ENCODE measurements at regions not wholly inside any gene's neighbourhood (a gene's known extent, or its start where the extent isn't known, plus 50 kb on each side); places are given as distances from the start of the nearest gene placed in this dataset.
"Not testable (repeated sequence)": the region's sequence is repeated elsewhere in the genome, so short reads cannot be mapped to it uniquely, and the experiment has no call there.

DNA sequence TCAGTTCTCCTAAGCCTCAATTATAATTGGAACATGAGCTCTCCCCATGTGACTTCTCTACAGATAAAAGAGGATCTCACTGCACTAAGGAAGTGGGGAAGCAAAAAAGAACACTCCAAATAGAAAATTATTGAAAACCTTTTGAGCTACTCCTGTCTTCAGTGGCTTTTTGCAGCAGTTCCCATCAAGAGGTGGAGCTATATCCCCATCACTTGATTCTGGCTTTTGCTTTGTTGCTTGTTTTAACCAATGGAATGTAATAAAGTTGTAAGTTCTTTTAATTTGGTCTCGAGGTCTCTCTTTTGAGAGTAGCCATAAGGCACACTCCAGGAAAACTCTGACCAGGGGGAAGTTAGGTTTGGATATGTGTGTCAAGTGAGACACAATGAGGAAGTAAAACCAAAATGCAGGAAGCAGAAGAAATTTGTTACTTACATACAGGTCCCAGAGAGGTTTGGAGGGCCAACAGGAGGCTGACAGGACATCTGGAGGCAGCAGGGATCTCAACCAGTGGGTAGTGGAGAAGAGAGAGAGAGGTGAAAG is 569.4 kb downstream of the HTR7 start:
- no peak for DNase-seq

DNA sequence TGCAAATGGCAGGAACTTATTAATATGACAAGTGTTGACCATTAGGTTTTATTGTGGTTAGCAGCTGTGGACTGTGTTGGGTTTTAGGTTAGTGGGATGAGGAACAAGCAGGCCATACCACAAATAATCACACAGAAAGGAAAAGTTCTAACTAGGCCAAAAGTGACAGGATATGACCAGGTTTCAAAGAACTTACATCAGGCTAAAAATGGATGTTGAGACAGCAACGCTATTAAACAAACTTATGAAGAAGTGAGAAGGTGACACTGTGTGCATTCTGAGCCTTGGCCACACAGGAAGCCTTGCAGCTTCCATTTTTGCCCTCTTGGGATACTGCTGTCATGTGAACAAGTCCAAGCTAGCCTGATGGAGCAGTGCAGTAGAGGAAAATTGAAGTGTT is 568.8 kb downstream of the HTR7 start:
- DNase-seq = no peak

DNA sequence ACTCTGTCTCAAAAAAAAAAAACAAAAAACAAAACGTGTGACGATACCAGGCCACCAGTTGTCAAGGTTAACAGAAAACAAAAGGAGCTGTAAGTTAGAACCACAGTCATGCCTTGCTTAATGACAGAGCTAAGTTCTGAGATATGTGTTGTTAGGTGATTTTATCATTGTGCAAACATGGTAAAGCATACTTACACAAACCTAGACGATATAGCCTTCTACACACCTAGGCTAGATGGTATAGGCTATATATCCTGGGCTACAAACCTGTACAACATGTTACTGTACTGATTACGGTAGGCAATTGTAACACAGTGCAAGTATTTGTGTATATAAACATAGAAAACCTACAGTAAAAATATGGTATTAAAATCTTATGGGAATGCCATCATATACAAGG is 564.2 kb downstream of the HTR7 start:
- no peak for DNase-seq

DNA sequence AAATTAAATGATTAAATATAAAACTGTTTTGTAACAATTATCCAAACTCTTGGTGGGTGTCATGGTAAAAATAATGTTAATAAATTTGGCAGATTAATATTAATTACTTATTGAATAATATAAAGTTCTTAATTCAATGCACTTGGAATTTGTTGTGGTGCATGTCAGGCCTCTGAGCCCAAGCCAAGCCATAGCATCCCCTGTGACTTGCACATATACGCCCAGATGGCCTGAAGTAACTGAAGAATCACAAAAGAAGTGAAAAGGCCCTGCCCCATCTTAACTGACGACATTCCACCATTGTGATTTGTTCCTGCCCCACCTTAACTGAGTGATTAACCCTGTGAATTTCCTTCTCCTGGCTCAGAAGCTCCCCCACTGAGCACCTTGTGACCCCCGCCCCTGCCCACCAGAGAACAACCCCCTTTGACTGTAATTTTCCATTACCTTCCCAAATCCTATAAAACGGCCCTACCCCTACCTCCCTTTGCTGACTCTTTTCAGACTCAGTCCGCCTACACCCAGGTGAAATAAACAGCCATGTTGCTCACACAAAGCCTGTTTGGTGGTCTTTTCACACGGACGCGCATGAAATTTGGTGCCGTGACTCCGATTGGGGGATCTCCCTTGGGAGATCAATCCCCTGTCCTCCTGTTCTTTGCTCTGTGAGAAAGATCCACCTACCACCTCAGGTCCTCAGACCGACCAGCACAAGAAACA is 562.9 kb downstream of the HTR7 start:
- DNase-seq = not testable (repeated sequence)

DNA sequence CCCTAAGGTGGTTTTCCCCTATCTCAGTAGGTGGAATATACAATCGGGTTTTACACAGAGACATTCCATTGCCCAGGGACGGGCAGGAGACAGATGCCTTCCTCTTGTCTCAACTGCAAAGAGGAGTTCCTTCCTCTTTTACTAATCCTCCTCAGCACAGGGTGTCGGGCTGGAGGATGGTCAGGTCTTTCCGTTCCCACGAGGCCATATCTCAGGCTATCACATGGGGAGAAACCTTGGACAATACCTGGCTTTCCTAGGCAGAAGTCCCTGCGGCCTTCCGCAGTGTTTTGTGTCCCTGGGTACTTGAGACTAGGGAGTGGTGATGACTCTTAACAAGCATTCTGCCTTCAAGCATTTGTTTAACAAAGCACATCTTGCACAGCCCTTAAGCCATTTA is 555.8 kb downstream of the HTR7 start:
- not testable (repeated sequence) for DNase-seq

DNA sequence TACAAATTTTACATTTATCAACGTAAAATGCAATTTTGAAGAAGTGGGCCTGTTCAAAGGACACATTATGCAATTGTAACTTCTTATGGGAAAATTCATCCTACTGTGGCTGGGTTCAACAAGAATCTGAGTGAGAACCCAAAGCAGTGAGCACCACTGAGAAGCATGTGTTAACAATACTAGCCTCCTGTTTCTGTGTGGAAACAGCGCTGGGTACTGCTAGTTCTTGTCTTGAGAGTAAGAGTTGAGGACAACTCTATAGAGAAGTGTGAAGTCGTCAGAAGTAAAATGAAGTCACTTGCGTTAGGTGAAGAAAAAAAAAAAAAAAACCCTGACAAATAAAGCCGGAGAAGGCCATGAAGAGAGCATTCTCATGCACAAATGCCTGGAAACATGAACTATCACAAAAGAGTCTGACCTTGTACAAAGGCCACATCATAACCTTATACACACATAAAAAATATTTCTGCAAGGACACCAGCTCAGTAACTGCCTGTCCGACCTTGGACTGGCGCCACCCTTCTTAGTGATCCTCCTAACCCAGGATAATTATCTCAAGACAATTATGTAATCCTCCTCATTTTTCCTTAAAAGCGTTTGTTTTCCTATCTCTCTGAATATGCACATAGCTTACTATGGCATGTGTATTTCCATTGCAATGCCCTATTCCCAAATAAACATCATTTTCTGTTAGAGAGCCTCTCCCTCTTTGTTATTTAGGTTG is 554.9 kb downstream of the HTR7 start:
- no peak for DNase-seq

DNA sequence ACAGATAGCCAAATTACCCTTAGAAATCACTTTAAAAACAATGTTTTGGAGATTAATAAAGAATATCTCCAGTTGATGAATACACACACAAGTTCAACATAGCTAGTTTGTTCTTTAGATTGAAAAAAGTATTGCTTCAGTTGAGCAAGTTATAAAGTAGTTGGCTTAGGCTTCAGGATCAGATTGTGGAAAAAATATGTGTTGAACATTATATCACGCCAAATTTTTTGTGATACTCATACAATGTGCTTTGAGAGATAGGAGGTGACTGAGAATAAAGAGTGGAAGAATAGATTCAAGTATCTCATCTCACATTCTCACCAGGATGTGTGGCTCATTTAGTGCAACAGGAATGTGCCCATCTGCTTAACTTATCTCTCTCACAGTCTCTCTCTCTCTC is 553.3 kb downstream of the HTR7 start:
- no peak for DNase-seq

DNA sequence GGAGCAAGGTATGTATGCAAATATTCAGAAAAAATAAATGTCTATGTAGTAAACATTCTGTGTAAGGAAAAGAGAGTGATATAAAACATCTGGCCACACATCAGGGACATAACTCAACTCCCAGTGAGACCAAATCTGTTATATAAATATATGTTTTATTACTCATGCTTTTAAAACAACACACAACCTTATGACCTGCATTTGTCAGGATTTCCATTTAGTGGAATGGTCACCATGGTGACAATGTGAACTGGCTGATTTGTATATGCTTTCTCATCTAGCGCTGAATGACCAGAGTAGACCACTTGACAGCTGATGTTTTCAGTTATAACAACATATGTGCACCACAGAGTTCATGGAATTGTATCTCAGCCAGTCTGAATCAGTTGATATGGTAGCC is 551.7 kb downstream of the HTR7 start:
- no peak for DNase-seq

DNA sequence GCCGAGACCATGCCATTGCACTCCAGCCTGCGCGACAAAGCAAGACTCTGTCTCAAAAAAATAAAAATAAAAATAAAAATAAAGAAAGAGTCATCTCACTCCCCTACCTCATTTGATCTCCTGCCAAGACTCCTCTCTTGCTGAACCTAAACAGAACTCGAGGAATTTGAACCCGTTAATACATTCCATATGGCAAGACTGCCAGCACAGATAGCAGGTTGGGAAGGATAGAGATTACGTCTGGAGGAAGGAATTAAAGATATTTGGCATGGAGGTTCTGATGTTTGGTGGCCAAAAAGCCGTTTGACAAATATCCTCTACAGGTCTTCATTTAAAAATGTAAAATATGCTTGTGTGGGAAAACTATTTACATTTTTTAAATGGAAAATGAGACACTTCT is 549.6 kb downstream of the HTR7 start:
- DNase-seq = no peak

DNA sequence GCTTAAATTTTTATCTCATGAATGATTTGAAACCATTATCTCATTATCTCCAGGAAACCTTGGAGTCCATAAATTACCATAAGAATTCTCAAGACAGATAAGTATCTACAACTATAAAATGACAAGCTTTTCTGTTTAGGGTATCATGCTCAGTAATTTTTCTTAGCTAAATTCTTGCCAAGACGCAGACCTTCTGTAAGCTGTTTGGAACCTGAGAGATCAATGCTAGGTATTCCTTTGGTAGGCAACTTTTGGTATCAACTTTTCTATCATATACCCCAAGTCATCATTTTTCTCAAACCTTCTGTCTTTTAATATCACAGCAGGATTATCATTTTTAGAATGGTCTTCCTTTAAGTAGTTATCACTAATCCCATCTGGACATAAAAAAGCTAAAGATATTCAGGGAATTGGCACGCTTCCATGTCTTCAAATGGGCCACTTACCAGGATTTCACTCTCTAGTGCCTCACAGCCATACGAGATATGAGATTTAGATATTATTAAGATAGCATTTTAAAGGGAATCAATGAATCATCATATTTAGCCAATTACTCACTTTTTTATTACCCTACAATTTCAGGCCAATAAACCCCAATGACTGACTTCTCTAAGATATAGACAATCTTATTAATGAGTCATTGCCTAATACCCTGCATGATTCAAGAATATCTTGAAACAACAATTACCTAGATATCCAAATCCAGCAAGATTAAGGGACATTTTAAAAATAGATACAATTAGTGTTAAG is 544.1 kb downstream of the HTR7 start:
- DNase-seq = no peak

DNA sequence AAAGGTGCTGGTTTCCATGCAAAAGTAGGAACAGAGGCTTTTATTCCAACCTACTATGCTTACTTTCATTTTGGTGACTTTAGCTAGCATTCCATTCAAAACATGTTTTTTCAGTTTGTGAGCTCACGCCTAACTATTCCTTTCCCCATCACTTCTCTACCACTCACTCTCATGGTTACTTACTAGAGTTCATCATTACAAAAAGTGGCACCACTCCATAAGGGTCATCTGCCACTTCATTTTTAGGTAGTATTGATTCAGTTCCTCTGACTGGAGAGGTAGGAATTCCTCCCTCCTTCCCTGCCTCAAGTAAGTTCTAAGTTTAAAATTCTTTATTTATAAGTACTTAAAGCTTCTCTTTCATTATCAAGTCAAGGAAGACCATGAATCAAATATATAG is 543.1 kb downstream of the HTR7 start:
- DNase-seq = no peak

DNA sequence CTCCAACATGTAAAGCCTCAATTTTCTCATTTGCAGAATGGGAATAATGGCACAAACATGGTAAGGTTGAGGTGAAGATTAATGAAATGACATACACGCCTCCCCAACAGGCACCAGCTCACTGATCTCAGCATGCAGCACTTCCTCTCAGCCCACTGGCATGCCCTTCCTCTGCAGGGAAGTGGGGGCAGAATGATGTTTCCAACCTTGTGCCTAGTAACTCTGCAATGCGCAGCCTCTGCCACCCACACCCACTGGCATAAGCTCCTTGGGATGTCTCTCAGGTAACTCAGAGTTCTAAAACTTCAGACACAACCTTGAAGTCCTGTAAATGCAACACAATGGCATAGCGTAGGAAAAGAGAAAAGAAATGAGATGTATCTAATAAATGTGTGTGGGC is 540.7 kb downstream of the HTR7 start:
- DNase-seq = no peak

DNA sequence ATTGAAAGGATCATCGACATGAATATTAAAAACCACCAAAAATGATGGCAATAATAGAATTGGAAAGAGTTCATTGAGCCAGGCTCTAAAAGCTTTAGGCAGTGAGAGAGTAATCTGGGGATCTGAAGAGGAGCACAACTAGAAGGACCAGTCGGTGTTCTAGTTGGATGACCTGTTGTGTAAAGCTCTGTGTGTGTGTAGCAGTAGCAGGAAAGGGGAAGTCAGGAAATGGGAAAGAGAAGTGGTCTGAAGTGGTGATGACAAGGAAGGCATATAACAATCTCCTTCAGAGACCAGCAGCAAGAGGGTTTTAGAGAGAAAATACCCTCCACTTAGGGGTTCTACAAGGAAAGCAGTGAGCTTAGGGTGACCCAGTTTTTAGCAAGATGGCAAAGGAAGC is 539.2 kb downstream of the HTR7 start:
- no peak for DNase-seq

DNA sequence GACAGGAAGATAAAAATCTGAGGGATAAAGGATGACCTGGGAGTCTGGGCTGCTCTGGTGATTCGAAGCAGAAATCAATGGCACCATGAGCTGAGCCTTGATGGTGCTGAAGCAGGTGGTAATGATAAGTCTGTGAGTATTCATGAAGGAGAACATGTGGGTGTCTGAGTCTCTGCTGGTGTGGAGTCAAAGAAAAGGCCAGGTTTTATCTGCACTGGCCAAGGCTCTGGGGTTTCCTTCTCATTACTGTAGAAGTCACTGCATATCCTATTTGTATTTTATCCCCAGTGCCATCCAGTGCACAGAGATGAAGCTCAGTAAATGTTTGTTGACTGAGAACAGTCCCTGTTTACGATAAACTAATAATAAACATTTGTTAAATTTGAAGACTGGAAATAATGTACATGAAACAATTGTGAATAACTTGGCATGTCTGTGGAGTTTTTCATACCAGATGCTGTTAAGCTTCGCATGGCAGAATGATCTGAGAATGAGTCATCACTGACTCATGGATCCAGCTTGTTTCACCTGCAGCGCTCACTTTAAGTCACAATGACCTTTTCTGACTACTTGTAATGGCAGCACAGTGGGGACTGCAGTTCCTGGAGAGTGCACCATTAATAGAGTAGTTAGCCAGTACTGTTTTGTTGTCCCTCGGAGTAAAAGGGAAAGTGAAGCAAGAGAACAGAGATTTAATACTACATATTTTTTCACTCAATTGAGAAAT is 538.5 kb downstream of the HTR7 start:
- no peak for DNase-seq

DNA sequence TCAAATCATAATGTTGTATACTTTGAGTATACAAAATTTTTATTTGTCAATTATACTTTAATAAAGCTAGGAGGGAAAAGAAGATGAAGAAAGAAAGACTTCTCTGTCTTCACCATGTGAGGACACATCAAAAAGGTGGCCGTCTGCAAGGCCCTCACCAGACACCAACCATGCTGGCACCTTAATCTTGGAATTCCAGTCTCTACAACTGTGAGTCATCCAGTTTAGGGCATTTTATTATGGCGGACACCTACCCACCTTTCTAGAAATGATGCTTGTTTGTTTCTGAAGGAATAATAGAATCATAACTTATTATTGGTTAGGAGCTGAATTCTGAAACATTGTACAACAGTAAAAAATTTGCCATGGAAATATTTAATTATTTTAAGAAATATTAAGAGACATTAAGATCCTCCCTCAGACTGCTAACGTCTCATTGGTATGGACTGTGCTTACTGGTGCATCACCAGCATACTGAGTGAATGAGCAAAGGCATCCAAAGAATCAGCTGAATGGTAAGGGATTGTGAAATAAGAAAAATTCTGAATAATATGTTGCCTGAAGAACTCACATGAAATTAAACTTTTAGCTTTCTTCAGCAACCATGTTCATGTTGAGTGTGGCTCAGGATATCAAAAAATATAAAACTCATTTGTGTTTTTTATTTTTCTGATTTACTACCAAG is 536.6 kb downstream of the HTR7 start:
- no peak for DNase-seq

DNA sequence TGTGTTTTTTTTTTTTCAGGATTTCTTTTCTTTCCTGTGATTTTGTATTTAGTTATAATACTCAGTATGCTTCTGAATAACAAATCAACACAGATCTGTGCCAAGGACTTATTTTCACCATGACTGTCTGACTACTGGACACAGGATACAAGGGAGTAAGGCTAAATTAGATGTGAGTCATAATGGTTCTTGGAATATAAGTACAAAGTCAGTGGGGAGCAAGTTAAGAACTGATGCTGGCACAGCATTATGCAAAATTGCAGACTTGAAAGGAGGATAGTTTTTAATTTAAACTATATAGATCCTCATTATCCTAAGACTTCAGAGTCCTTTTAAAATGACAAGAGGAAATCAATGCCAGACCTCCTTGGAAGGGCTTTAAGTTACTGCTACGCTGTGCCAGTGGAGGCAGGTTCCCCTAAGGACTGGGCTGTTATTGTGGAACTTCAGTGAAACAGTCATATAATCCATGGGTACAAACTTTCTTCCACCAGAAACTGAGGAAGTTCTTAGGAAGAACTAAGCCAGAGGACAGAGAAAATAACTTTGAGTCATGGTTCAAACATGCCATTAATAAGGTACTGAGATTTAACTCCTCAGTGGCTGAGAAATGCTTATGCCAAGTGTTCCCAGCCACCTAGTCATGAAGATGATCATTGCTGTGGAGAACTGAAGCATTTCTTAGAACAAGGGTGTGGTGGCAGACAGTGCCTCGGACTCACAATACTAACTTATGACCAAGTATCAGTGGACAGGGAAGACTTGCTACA is 531.2 kb downstream of the HTR7 start:
- DNase-seq = no peak

DNA sequence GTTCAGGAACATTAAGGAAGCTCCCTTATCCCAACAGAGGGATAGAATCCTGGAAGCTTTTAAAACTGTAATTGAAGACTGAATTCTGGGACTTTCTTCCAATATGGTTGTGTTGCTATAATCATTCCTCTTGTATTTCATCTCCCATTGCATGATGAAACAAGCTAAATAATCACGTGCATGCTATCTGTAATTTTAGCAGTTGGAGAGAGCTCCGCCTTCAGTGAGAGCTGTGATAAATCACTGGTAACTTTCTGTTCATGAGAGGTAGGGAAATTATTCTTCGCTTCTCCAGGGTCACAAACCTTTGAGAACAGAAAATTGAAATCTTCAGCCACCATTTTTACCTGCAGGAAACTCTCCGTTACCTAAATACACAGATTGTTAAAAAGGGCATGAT is 530.2 kb downstream of the HTR7 start:
- DNase-seq = no peak

DNA sequence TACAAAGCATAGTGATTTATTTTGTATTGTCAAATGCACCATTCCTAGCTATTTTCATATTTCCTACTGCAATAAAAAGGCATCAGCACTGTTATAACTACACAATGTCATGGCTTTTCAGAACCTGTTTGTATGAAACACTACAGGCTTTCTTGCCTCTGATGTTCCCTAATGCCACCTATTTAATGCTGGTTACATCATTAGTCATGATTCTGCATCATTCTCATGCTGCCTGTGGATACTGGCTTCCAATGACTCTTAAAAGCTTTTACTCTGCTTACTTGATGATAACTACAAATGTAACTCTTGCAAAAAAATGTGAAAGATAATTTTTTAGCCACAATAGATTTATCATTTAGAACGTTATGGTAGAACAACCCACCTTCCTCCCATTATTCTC is 529.4 kb downstream of the HTR7 start:
- no peak for DNase-seq

DNA sequence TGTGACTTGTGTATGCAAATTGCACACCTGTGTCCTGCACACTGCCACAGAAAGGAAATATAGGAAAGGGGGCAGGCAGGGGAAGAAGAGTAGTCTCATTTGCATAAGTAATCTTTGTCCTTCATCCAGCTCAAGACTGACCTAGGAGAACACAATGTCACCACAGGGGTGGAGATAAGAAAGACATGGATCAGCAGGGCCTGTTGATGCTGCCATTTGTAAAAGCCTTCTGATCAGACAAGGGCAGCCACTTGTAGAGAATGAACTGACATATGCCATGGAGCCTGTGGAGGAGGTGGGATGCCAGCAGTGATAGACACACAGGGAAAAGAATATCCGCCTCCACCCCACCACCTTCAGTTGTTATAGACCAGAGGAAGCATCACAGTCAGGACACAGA is 528.9 kb downstream of the HTR7 start:
- no peak for DNase-seq

DNA sequence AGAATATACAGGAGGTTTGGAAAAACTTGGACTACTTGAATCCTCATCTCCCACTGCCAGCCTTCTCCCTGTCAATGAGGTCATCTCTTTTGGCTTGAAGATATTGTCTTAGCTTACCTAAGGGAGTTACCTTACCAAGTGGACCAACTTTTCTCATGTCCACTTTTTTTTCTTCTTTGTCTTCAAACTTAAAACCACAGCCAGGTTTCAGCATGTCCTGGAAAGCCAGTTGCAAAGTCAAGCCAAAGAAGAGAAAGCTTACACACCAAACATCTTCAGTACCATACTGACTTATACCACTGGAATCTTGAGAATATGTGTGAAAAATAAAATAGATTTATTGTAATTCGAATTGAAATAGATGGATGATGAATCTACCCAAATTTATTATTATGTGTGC is 520.5 kb downstream of the HTR7 start:
- DNase-seq = no peak

DNA sequence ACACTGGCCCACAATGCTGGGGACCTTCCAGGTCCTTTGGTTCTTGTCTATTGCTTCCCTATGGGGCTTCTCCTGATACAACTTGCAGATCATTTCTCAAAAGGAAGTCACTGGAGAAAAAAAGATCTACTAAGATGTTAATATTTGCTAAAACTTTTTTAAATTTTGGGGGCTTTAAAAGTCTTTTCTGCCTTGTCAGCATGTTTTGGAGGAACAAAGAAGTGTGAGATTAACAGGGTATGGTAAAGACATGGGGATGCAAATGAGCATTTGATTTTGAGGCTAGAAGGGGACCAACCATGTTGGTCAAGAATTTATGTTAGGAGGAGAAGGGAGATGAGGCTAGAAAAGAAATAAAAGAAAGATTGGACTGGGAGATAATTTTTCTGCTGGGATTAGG is 515.4 kb downstream of the HTR7 start:
- DNase-seq = no peak

DNA sequence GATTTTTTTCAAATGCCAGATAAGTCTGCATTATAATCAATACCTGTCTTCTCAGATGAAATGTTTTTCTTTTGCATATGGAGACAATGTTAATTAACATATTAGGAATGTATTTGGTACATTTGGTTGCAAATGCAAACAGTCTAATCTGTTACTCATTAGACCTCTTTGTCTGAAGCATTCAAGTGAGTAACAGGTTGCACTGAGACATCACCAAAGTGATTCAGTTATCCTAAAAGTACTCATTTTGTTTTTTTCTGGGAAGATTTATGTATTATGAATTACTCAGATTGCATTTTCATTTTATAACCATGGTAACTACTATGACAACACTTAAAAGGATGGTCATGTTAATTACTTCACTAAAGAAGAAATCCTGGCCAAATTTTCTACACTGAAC is 513.6 kb downstream of the HTR7 start:
- no peak for DNase-seq
